RWPE1 (cell line): ENCODE measurements at regions not wholly inside any gene's neighbourhood (a gene's known extent, or its start where the extent isn't known, plus 50 kb on each side); places are given as distances from the start of the nearest gene placed in this dataset.
"Not testable (repeated sequence)": the region's sequence is repeated elsewhere in the genome, so short reads cannot be mapped to it uniquely, and the experiment has no call there.

Experiments used
- CTCF ChIA-PET: fragments of 350-600 bp; sonication (Branson Sonifier 250); formaldehyde crosslinking; extraction: SDS; loops from one replicate; lab custom pipeline; 2021; lab: Yijun Ruan, JAX
- POLR2A ChIA-PET: fragments of 400-600 bp; formaldehyde crosslinking; extraction: SDS; loops from one replicate; lab custom pipeline; 2020; ENCODE audit warnings: antibody characterized with exemption; ENCODE audit not compliant: low non-redundant PET; lab: Yijun Ruan, JAX
- DNase-seq: peaks from one replicate; pipeline ENCODE4 v3.0.0; 2012; ENCODE audit warnings: low spot score
- H3K27ac ChIP-seq: fragments of 450-650 bp; 2 replicates; pipeline ENCODE4 v1.5.1; 2017
- TF ChIP-seq, protein P1 (sequence below): fragments of 450-650 bp; conservative IDR thresholded peaks from 2 replicates; pipeline ENCODE4 v1.5.1; 2017; ENCODE audit warnings: low read depth, mild to moderate bottlenecking

GRCh38 chr3:197450308-197450707 is 105.5 kb downstream of the BDH1 start:
- DNase-seq, result no peak
- TF ChIP-seq, protein P1, sequence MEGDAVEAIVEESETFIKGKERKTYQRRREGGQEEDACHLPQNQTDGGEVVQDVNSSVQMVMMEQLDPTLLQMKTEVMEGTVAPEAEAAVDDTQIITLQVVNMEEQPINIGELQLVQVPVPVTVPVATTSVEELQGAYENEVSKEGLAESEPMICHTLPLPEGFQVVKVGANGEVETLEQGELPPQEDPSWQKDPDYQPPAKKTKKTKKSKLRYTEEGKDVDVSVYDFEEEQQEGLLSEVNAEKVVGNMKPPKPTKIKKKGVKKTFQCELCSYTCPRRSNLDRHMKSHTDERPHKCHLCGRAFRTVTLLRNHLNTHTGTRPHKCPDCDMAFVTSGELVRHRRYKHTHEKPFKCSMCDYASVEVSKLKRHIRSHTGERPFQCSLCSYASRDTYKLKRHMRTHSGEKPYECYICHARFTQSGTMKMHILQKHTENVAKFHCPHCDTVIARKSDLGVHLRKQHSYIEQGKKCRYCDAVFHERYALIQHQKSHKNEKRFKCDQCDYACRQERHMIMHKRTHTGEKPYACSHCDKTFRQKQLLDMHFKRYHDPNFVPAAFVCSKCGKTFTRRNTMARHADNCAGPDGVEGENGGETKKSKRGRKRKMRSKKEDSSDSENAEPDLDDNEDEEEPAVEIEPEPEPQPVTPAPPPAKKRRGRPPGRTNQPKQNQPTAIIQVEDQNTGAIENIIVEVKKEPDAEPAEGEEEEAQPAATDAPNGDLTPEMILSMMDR, result no peak
- CTCF ChIA-PET, result interaction anchor here (0.6 kb wide), 1 partner anchor 24 kb away, joined by 3 read pairs; no protein-coding TSS in a partner anchor
- no peak overlapping the region for H3K27ac ChIP-seq
- POLR2A ChIA-PET, result no interaction called here

GRCh38 chr3:197449181-197449580 is 106.6 kb downstream of the BDH1 start:
- POLR2A ChIA-PET, CTCF ChIA-PET, H3K27ac ChIP-seq, DNase-seq: not testable (repeated sequence)

DNA sequence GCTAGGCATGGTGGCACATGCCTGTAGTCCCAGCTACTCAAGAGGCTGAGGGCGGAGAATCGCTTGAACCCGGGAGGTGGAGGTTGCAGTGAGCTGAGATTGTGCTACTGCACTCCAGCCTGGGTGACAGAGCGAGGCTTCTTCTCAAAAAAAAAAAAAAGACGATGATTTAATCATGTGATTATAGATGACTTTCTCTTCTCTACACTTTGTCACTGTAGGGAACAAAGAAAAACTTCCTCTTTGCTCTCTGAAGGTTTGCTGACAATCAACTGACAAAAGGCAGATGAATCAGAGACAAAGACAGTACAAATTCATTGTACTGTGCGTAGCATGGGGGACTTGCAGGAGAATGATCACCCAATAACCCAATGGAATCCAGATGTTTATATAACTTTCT is 108.0 kb downstream of the BDH1 start:
- H3K27ac ChIP-seq, POLR2A ChIA-PET, CTCF ChIA-PET, DNase-seq: not testable (repeated sequence)

DNA sequence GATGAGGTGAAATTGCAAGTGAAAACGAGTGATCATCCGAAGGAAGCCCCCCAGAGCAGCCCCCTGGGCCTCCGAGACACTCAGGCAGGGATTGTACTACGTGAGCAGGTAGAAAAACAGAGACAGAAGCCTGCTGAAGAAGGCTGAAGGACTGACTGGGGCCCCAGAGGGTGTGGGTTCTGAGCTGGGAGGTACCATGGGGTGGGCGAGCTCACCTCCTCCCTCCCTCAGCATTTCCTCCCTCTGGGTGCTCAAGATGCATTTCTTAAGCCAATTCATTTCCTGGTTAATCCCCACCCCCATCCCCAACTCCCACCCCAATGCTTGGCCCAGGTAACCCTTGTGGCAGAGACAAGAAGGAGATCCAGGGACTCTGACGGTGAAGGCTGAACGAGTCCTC is 108.7 kb downstream of the BDH1 start:
- TF ChIP-seq, protein P1, result no peak
- ChIA-PET POLR2A (no interaction called here), CTCF (interaction anchor here (0.6 kb wide), 1 partner anchor 68 kb away, joined by 3 read pairs; no protein-coding TSS in a partner anchor)
- DNase-seq, result no peak
- H3K27ac ChIP-seq, result no peak overlapping the region

DNA sequence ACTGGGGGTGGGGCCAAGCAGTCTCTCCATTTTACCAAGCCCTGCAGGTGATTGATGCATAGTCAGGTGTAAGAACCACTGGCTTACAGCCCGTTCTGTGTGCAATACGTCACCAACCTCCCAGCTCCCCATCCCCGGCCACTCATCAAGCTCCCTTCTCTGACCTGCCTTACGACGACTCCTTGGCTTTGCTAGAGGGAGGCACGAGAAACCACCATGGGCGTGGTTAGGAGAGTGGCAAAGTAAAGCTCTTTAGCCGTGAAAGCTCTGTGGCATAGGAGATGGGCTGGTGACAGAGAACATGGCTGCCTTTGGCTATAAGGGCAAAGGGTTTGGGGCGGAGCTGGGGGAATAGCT is 109.1 kb downstream of the BDH1 start:
- POLR2A ChIA-PET, result no interaction called here
- H3K27ac ChIP-seq, result no peak overlapping the region
- TF ChIP-seq, protein P1, result no peak
- no peak for DNase-seq
- CTCF ChIA-PET, result interaction anchor here (0.6 kb wide), 1 partner anchor 68 kb away, joined by 3 read pairs; no protein-coding TSS in a partner anchor

DNA sequence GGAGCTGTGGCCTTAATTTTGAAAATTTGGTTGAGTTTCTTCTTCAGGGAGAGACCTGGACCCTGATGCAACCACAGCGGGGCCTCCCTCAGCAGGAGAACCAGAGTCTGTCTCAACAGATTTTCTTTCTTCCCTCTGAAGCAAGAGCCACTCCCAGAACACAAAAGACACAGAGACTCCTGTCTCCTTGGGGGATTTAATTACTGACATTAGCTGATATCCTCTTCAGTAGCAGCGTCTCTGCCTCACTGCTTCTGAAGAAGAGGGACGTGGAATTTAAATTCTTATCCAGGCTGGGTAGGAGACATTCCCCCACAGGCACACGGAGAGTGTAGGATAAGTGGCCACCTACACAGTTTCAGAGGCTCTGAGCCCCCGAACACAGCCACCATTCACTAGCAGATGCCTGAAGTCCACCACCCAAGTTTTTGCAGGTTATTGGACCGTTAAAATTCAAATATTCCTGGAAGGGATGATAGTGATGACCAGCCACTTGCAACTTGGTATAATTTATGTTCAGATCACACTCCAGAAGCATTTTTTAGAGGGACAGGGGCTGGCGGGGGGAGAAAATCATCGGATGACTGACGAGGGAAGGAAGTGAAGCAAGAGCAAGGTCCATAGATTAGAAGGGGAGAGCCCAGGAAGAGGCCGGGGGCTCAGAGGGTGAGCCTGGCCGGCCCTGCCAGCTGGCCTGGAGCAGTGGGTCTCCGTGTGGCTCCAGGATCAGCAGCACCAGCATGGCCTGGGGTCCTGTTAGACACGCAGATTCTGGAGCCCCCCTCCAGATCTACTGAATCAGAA is 109.7 kb downstream of the BDH1 start:
- no peak for DNase-seq
- TF ChIP-seq, protein P1, result no peak
- ChIA-PET CTCF (no interaction called here), POLR2A (no interaction called here)
- H3K27ac ChIP-seq, result no peak overlapping the region

GRCh38 chr3:197444793-197445379 is 110.9 kb downstream of the BDH1 start:
- CTCF ChIA-PET, result interaction anchor here (0.6 kb wide), 1 partner anchor 10 kb away, joined by 3 read pairs; no protein-coding TSS in a partner anchor
- no peak overlapping the region for H3K27ac ChIP-seq
- DNase-seq, result no peak
- TF ChIP-seq, protein P1, result no peak
- POLR2A ChIA-PET, result no interaction called here
